GM12865 (cell line): ENCODE measurements at regions not wholly inside any gene's neighbourhood (a gene's known extent, or its start where the extent isn't known, plus 50 kb on each side); places are given as distances from the start of the nearest gene placed in this dataset.
"Not testable (repeated sequence)": the region's sequence is repeated elsewhere in the genome, so short reads cannot be mapped to it uniquely, and the experiment has no call there.

Source experiments
- DNase-seq: peaks from one replicate; pipeline ENCODE4 v3.0.0; 2010; ENCODE audit warnings: low read depth
- H3K4me3 ChIP-seq: 2 replicates; pipeline ENCODE4 v1.5.1; 2011; ENCODE audit warnings: mild to moderate bottlenecking, low read depth, low read length, control low read depth
- CTCF ChIP-seq: IDR thresholded peaks from 2 replicates; pipeline ENCODE4 v1.5.1; 2011; ENCODE audit warnings: low read length, control low read depth, low read depth, inconsistent platforms; ENCODE audit not compliant: insufficient read depth; ENCODE audit errors: missing control alignments

GRCh38 chr6:17001188-17001587 lies 100.7 kb upstream of the STMND1 start:
- TF ChIP-seq CTCF, result no peak
- no peak overlapping the region for H3K4me3 ChIP-seq
- DNase-seq, result no peak

- no peak for TF ChIP-seq CTCF
- DNase-seq, result no peak
- no peak overlapping the region for H3K4me3 ChIP-seq
Measured at GRCh38 chr6:16999491-17000436, 102.1 kb upstream of the STMND1 start.

- H3K4me3 ChIP-seq, result no peak overlapping the region
- no peak for DNase-seq
- TF ChIP-seq CTCF, result no peak
Measured at GRCh38 chr6:16998461-16998860, 103.4 kb upstream of the STMND1 start.

GRCh38 chr6:16995511-16996250 lies 106.2 kb upstream of the STMND1 start:
- H3K4me3 ChIP-seq, result no peak overlapping the region
- TF ChIP-seq CTCF, result no peak
- no peak for DNase-seq

GRCh38 chr6:16993396-16993795 lies 108.5 kb upstream of the STMND1 start:
- no peak for TF ChIP-seq CTCF
- DNase-seq, result no peak
- H3K4me3 ChIP-seq, result no peak overlapping the region

- H3K4me3 ChIP-seq, result no peak overlapping the region
- no peak for TF ChIP-seq CTCF
Measured at GRCh38 chr6:16991981-16992629, 109.7 kb upstream of the STMND1 start.

GRCh38 chr6:16989976-16990375 lies 111.9 kb upstream of the STMND1 start:
- not testable (repeated sequence) for H3K4me3 ChIP-seq, DNase-seq

More at GRCh38 chr6:16991981-16992629, 109.7 kb upstream of the STMND1 start:
- DNase-seq, result no peak
